Dermis microvascular lymphatic vessel endothelial cell (primary cell): ENCODE measurements at regions not wholly inside any gene's neighbourhood (a gene's known extent, or its start where the extent isn't known, plus 50 kb on each side); places are given as distances from the start of the nearest gene placed in this dataset.

ENCODE experiments used
- DNase-seq, 2 donors: peaks; one replicate each; pipeline versions ENCODE4 v3.0.0 to v3.0.0-alpha.2; 2010; ENCODE audit warnings: low read depth in 2 of 2

GRCh38 chr5:167576897-167577296 is 714.5 kb upstream of the WWC1 start:
- no peak for DNase-seq

- no peak for DNase-seq
These were observed 713.8 kb upstream of the WWC1 start for GRCh38 chr5:167577616-167578015.

GRCh38 chr5:167578977-167579692 is 712.3 kb upstream of the WWC1 start:
- no peak for DNase-seq

- DNase-seq = no peak
These were observed 711.8 kb upstream of the WWC1 start for GRCh38 chr5:167579693-167580055.

GRCh38 chr5:167580608-167581007 is 710.8 kb upstream of the WWC1 start:
- DNase-seq = no peak

- DNase-seq = no peak
These were observed 709.2 kb upstream of the WWC1 start for GRCh38 chr5:167582283-167582682.

GRCh38 chr5:167582886-167583285 is 708.6 kb upstream of the WWC1 start:
- DNase-seq = no peak

GRCh38 chr5:167585184-167585583 is 706.3 kb upstream of the WWC1 start:
- DNase-seq = no peak

- no peak for DNase-seq
These were observed 703.5 kb upstream of the WWC1 start for GRCh38 chr5:167587772-167588437.

- no peak for DNase-seq
These were observed 699.3 kb upstream of the WWC1 start for GRCh38 chr5:167592114-167592513.

- DNase-seq = no peak
These were observed 698.0 kb upstream of the WWC1 start for GRCh38 chr5:167593329-167594060.

GRCh38 chr5:167594061-167594435 is 697.4 kb upstream of the WWC1 start:
- no peak for DNase-seq

GRCh38 chr5:167594750-167595149 is 696.7 kb upstream of the WWC1 start:
- no peak for DNase-seq

- DNase-seq = no peak
These were observed 696.2 kb upstream of the WWC1 start for GRCh38 chr5:167595196-167595595.

GRCh38 chr5:167598166-167598565 is 693.3 kb upstream of the WWC1 start:
- DNase-seq = no peak

- DNase-seq = no peak
These were observed 689.4 kb upstream of the WWC1 start for GRCh38 chr5:167602067-167602466.

- DNase-seq = no peak
These were observed 688.3 kb upstream of the WWC1 start for GRCh38 chr5:167603135-167603534.

- DNase-seq = no peak
These were observed 682.8 kb upstream of the WWC1 start for GRCh38 chr5:167608390-167609272.

GRCh38 chr5:167614294-167615021 is 677.0 kb upstream of the WWC1 start:
- DNase-seq = no peak

GRCh38 chr5:167616043-167616890 is 675.2 kb upstream of the WWC1 start:
- no peak for DNase-seq
